GM21447 (cell line): ENCODE measurements at regions not wholly inside any gene's neighbourhood (a gene's known extent, or its start where the extent isn't known, plus 50 kb on each side); places are given as distances from the start of the nearest gene placed in this dataset.
A peak's percentile ranks its signal among the peaks of the same experiment; 100 is the strongest.

Source experiments
- ATAC-seq: cut with Tn5 transposase; IDR thresholded peaks from one replicate; pipeline ENCODE4 v1.9.1; 2021; ENCODE audit not compliant: unreplicated experiment

GRCh38 chr9:1414711-1415131, 364.6 kb downstream of the DMRT2 start:
- ATAC-seq = no peak

GRCh38 chr9:1415146-1415545, 365.0 kb downstream of the DMRT2 start:
- no peak for ATAC-seq

DNA sequence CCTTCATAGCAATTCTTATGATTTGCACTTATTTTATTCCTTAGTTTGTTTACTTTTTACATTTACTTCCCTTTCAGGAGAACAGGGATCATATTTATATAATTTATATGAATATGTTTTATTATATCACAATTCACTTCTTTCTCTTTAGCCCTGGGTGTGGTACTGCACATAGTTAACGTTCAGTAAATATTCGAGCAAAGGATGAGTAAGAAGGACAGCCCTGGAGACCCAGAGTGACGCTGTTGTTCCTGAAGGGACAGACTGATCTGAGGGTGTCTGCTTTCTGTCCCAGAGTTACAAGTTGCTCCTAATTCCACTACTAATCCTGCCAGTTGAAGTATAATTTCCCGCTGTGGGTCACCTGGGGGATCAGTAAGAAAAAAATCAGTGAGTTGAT, 366.1 kb downstream of the DMRT2 start:
- no peak for ATAC-seq

GRCh38 chr9:1421436-1421835, 371.3 kb downstream of the DMRT2 start:
- ATAC-seq = no peak

- no peak for ATAC-seq
Measured at GRCh38 chr9:1427875-1428274, 377.7 kb downstream of the DMRT2 start.

DNA sequence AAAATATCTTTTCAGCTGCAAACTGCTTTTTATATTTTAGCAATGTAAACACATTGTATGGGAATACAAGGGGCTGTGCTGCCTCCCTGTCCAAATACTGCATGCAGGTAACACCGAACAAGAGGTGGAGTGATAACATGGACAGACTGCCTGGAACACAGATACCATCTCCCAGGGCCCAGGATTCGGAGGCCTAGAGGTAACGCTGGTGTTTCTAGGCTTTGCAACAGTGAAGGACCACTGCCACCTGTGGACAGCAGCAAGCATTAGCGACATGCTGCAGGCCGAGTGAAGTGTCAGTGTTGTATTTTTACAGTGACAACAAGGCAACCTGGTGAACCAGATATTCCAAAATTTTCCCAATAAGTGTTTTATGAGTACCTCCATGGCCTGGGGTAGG, 379.1 kb downstream of the DMRT2 start:
- ATAC-seq = no peak

DNA sequence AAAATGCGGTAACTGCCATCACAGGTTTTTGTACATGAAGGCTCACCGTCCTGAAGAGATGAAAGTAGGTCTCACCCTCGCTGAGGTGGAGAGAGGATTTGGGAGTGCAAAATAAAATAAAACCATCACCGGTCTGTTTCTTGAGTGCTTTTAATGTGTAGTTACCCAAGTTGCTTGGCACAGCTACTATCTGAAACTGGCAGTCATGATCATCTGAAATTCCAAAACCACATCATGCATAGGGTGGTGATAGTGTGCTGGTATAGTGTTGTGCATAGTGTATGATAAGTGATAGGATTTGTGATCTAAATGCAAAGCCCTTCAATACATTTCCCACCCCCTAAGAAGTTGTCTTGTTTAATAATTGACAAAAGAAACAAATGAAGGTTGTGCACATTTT, 381.3 kb downstream of the DMRT2 start:
- no peak for ATAC-seq

GRCh38 chr9:1434052-1434767, 384.1 kb downstream of the DMRT2 start:
- ATAC-seq = no peak

DNA sequence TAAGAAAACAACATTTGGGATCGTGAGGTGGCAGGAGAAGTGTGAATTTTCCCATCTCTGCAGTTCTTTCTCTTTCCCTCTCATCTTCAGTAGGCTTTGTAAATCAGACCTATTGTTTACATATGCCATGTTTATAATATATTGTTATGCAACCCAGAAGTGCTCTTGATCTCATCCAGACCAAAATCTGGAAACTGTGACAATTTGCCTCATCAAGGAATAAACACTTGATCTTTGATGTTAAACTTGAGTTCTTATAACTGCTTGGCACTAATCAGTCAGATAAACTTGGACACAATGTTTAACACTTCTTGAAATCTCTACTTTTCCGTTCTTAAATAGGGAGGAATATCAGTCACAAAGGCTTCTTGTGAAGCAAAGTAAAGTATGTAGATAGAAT, 384.7 kb downstream of the DMRT2 start:
- no peak for ATAC-seq

DNA sequence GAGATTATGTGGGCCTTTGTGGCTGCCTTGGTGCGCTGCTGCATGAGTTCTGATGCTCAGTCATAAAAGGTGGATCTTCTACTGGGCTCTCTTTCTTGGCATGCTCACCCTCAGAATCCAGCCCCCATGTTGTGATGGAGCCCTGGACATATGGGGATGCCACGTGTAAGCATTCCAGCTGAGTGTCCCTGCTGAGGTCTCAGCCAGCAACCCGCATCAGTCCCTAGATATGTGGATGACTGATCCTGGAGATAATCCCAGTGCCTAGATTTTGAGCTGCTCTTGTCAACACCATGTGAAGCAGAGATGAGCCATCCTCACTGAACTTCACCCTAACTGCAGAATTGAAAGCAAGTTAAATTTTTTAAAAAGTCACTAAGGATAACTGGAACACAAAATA, 390.1 kb downstream of the DMRT2 start:
- ATAC-seq = no peak

GRCh38 chr9:1442105-1442504, 391.9 kb downstream of the DMRT2 start:
- no peak for ATAC-seq

DNA sequence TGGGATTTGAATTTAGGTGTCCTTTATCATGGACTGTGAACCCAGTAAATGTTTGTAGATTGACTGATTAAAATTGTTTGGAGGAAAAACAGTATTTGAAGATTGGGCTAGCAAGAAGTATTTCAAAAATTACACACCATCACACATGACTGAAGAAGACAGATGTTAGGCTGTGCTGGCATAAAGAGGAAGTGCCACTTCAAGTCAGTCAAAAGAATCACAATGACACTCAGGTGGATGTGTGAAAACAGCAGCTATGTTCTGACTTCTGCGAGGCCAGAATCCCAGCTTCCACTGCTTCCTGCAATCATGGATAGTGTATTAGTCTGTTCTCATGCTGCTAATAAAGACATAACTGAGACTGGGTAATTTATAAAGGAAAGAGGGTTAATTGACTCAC, 393.3 kb downstream of the DMRT2 start:
- no peak for ATAC-seq

DNA sequence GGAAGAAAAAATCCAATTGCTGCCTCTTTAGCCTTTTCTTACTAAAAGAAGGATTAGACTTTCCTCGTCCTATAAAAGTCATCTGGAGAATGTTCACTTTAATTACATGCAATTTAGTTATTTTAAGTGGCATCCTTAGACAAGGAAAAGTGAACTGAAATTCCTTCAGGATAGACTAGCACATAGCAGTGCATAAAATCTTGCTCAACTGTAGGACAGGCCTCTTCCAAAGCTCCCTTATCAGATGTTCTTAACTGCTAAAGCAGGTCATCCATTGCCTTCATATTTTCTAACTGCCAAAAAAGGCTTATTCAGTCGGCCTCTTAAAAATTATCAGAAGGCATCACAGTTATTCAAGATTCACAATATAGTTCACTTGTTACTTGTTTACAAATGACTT, 396.5 kb downstream of the DMRT2 start:
- ATAC-seq = no peak

DNA sequence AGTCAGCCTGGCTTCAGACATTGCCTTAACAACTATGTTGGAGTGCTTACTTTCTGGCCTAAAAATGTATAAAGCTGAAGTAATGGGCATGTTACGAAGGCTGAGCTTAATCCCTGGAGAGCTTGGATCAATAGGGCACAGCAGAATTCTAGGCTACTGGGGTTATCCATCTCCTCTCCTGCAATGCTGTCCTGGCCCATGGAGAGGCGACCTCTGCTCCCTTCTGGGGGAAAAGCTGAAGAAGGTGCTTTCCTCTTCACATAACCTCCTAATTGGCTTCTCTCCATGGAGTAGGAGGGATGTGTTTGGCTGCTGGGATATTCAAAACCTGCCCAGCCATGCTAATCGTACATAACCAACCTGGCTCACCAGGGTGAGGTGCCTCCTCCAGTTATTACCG, 403.5 kb downstream of the DMRT2 start:
- no peak for ATAC-seq

DNA sequence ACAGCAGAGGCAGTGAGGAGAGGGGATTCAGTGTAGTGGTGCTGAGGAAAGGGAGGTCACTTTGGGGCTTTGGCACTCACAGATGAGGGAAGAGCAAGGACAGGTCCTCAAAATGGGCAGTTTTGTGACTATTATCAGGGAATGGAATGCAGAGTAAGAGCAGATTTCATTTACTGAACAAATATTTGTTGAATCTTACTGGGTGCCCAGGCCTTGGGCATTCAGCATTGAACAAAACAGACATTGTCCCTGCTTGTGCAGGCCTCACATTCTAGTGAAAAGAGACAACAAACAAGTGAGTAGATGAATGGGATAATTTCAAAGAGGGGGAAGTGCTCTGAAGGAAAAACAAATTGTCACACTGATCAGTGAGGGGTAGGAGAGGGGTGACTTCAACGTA, 404.1 kb downstream of the DMRT2 start:
- ATAC-seq = no peak

- no peak for ATAC-seq
Measured at GRCh38 chr9:1454616-1455347, 404.6 kb downstream of the DMRT2 start.

GRCh38 chr9:1455766-1456165, 405.6 kb downstream of the DMRT2 start:
- no peak for ATAC-seq

DNA sequence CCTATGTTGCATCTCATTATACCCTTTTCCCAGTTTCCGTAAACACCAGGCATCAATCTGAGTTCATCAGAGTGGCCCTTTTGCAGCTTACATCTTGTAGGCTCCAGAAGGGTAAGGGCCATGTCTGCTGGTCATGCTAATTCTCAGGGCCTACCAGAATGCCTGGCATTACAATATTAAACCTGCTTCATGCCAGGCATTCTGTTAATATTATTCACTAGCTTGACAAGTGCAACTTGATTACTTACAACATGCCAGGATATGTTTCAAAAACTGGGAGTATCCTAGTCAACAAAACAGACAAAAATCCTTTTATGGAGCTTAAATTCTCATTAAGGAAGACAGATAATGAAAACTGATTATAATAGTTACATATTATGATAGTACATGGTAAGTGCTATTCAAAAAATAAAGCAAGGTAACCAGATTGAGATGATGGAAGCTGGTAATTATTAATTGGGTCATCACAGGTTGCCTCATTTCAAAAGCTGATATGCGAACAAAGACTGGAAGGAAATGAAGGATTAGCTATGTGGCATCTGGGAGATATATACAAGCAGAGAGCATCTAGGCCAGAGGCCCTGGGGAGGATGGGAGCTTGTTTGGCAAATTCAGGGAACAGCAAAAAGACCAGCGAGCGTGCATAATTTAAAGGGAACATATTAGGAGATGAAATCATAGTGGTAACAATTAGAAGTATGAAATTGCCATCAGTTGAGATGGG, 406.3 kb downstream of the DMRT2 start:
- no peak for ATAC-seq

DNA sequence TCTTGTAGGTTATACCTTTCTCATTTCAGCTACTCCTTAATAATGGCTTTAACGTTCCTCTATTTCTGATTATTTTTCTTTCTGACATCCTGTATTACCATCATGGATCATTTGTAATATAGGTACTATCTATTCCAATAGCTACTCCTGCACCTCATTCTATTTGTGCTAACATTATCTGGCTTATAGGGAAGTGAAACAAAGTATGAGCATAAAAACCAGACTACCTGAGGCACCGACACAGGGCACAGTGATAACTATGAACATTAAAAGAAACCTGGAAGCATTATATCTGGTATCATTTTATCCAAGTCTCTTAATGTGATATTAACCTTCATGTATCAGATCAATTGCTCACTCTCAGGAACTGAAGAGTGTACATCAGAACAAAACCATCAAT, 407.3 kb downstream of the DMRT2 start:
- ATAC-seq = no peak

GRCh38 chr9:1458503-1458902, 408.3 kb downstream of the DMRT2 start:
- no peak for ATAC-seq

GRCh38 chr9:1460143-1460769, 410.1 kb downstream of the DMRT2 start:
- peak; percentile 75 for ATAC-seq

- ATAC-seq = no peak
Measured at GRCh38 chr9:1461812-1462211, 411.7 kb downstream of the DMRT2 start.
